ENCODE measurements at regions not wholly inside any gene's neighbourhood (a gene's known extent, or its start where the extent isn't known, plus 50 kb on each side); places are given as distances from the start of the nearest gene placed in this dataset.
"Not testable (repeated sequence)": the region's sequence is repeated elsewhere in the genome, so short reads cannot be mapped to it uniquely, and the experiment has no call there.

GRCh38 chr17:68700421-68700820, 99.3 kb upstream of the FAM20A start:
- DNase-seq (ENCODE audit: low spot score): no peak

GRCh38 chr17:68699936-68700335, 98.8 kb upstream of the FAM20A start:
- no peak for DNase-seq (ENCODE audit: low spot score)

GRCh38 chr17:68698746-68699145, 97.6 kb upstream of the FAM20A start:
- no peak for DNase-seq (ENCODE audit: low spot score)

GRCh38 chr17:68697850-68698361, 96.7 kb upstream of the FAM20A start:
- no peak for DNase-seq (ENCODE audit: low spot score)

- no peak for DNase-seq (ENCODE audit: low spot score)
These were observed 94.5 kb upstream of the FAM20A start for GRCh38 chr17:68695659-68696058.

GRCh38 chr17:68694791-68695485, 93.8 kb upstream of the FAM20A start:
- no peak for DNase-seq (ENCODE audit: low spot score)

GRCh38 chr17:68693896-68694295, 92.7 kb upstream of the FAM20A start:
- no peak for DNase-seq (ENCODE audit: low spot score)

GRCh38 chr17:68693466-68693865, 92.3 kb upstream of the FAM20A start:
- no peak for DNase-seq (ENCODE audit: low spot score)

- no peak for DNase-seq (ENCODE audit: low spot score)
These were observed 85.2 kb upstream of the FAM20A start for GRCh38 chr17:68686108-68686988.

GRCh38 chr17:68684949-68685357, 83.8 kb upstream of the FAM20A start:
- no peak for DNase-seq (ENCODE audit: low spot score)

GRCh38 chr17:68682903-68683302, 81.7 kb upstream of the FAM20A start:
- DNase-seq (ENCODE audit: low spot score): no peak

GRCh38 chr17:68679882-68680281, 78.7 kb upstream of the FAM20A start:
- no peak for DNase-seq (ENCODE audit: low spot score)

GRCh38 chr17:68676856-68677255, 75.7 kb upstream of the FAM20A start:
- no peak for DNase-seq (ENCODE audit: low spot score)

GRCh38 chr17:68675723-68676122, 74.6 kb upstream of the FAM20A start:
- DNase-seq (ENCODE audit: low spot score): no peak

- DNase-seq (ENCODE audit: low spot score): no peak
These were observed 73.1 kb upstream of the FAM20A start for GRCh38 chr17:68674029-68674925.

- no peak for DNase-seq (ENCODE audit: low spot score)
These were observed 70.0 kb upstream of the FAM20A start for GRCh38 chr17:68670967-68671693.

- DNase-seq (ENCODE audit: low spot score): not testable (repeated sequence)
These were observed 65.3 kb upstream of the FAM20A start for GRCh38 chr17:68666438-68666837.

- no peak for DNase-seq (ENCODE audit: low spot score)
These were observed 64.2 kb upstream of the FAM20A start for GRCh38 chr17:68665373-68665772.

- DNase-seq (ENCODE audit: low spot score): no peak
These were observed 61.3 kb upstream of the FAM20A start for GRCh38 chr17:68662479-68662878.

GRCh38 chr17:68662037-68662432, 60.9 kb upstream of the FAM20A start:
- DNase-seq (ENCODE audit: low spot score): no peak

- no peak for DNase-seq (ENCODE audit: low spot score)
These were observed 60.3 kb upstream of the FAM20A start for GRCh38 chr17:68661265-68662036.

All from cerebellar cortex (tissue), 1 donor.